ENCODE measurements at regions not wholly inside any gene's neighbourhood (a gene's known extent, or its start where the extent isn't known, plus 50 kb on each side); places are given as distances from the start of the nearest gene placed in this dataset.
A peak's percentile ranks its signal among the peaks of the same experiment; 100 is the strongest.

GRCh38 chr3:174440741-174441587, 418.2 kb upstream of the NAALADL2 start (continued):
- TF ChIP-seq CHD1 (IDR thresholded peaks at IDR 0.05; ENCODE audit: low read depth, low read length): no peak
- no peak for TF ChIP-seq RNF2 (IDR thresholded peaks at IDR 0.05; ENCODE audit: borderline replicate concordance, low read depth, low read length, missing control alignments, poor library complexity, severe bottlenecking)
- no peak for TF ChIP-seq CBX8 (IDR thresholded peaks at IDR 0.05; ENCODE audit: borderline replicate concordance, low read depth, low read length)
- TF ChIP-seq POU5F1 (IDR thresholded peaks at IDR 0.05; ENCODE audit: low read depth, low read length): no peak
- TF ChIP-seq KDM5A (IDR thresholded peaks at IDR 0.05; ENCODE audit: low read length): no peak
- no peak for TF ChIP-seq SIX5 (IDR thresholded peaks at IDR 0.05; ENCODE audit: low read depth, low read length)
- TF ChIP-seq MAX (IDR thresholded peaks at IDR 0.05): peak; percentile 79
- TF ChIP-seq ZNF274 (IDR thresholded peaks at IDR 0.05; ENCODE audit: borderline replicate concordance, extremely low read depth, low read length): no peak
- no peak for TF ChIP-seq BCL11A (IDR thresholded peaks at IDR 0.05; ENCODE audit: low read depth in 2 of 2, low read length in 2 of 2)
- TF ChIP-seq FOSL1 (IDR thresholded peaks at IDR 0.05; ENCODE audit: insufficient read depth, low read depth, low read length): no peak
- peak; percentile 87 for TF ChIP-seq TAF1 (IDR thresholded peaks at IDR 0.05; ENCODE audit: low read depth, low read length)
- no peak for TF ChIP-seq SP4 (IDR thresholded peaks at IDR 0.05; ENCODE audit: low read length)
- TF ChIP-seq TEAD4 (IDR thresholded peaks at IDR 0.05; ENCODE audit: low read depth, low read length): peak; percentile 51
- no peak for TF ChIP-seq KDM1A (IDR thresholded peaks at IDR 0.05; ENCODE audit: borderline replicate concordance, low read length)
- no peak; the same call in 1 of the 2 replicates for TF ChIP-seq RBBP5 (IDR thresholded peaks at IDR 0.05; ENCODE audit: borderline replicate concordance, low read depth, low read length)
- no peak for TF ChIP-seq CEBPB (IDR thresholded peaks at IDR 0.05; ENCODE audit: low read depth, low read length)
- 0 out of 4 replicates have a peak, but pooled peaks of 1 of the 2 experiments have one; percentile 42 for TF ChIP-seq SIN3A (conservative IDR thresholded peaks at IDR 0.05 in 1 of 2, IDR thresholded peaks at IDR 0.05 in 1 of 2; ENCODE audit: low read depth in 1 of 2, low read length in 2 of 2)
- TF ChIP-seq EP300 (IDR thresholded peaks at IDR 0.05; ENCODE audit: borderline replicate concordance in 1 of 2, low read depth in 2 of 2, low read length in 2 of 2): no peak
- TF ChIP-seq EZH2 (IDR thresholded peaks at IDR 0.05; ENCODE audit: low read depth, low read length, severe bottlenecking): no peak
- no peak; a peak in 1 of 4 replicates for TF ChIP-seq RAD21 (IDR thresholded peaks at IDR 0.05 in 1 of 2, conservative IDR thresholded peaks at IDR 0.05 in 1 of 2; ENCODE audit: low read depth in 2 of 2, low read length in 2 of 2)
- no peak for TF ChIP-seq JUN (IDR thresholded peaks at IDR 0.05; ENCODE audit: low read depth, low read length)
- TF ChIP-seq TAF7 (optimal IDR thresholded peaks at IDR 0.05; ENCODE audit: borderline replicate concordance, low read depth, low read length): peak; percentile 65
- peak; percentile 79 for TF ChIP-seq CREB1 (IDR thresholded peaks at IDR 0.05)
- no peak for TF ChIP-seq EGR1 (IDR thresholded peaks at IDR 0.05; ENCODE audit: borderline replicate concordance, low read depth, low read length)
